ENCODE measurements at regions not wholly inside any gene's neighbourhood (a gene's known extent, or its start where the extent isn't known, plus 50 kb on each side); places are given as distances from the start of the nearest gene placed in this dataset.

GRCh38 chr4:43243433-43244116 lies 351.1 kb downstream of the GRXCR1 start:
- no peak for DNase-seq (ENCODE audit: low read depth in 2 of 2)

GRCh38 chr4:43244688-43245382 lies 352.3 kb downstream of the GRXCR1 start:
- DNase-seq (ENCODE audit: low read depth in 2 of 2), result no peak

DNA sequence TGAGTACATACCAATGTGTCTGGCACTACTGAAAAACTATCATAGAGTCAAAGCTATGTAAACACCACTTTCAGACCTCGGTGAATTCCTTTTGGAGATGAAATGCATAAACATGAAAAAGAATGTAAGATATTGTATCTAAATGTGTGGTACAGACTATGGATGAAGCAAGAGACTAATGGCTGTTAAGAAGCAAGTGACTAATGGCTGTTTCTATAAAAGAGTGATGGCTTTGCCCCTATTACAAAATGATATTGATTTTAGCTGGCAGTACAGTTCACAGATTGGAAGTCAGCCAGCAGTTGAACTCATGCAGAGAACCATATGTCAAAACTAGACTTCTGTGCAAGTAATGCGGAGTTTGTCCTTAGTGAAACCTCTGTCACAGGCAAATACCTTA lies 359.3 kb downstream of the GRXCR1 start:
- DNase-seq (ENCODE audit: low read depth in 2 of 2), result no peak

- no peak for DNase-seq (ENCODE audit: low read depth in 2 of 2)
These were observed 361.0 kb downstream of the GRXCR1 start for GRCh38 chr4:43253541-43253940.

GRCh38 chr4:43264730-43265129 lies 372.2 kb downstream of the GRXCR1 start:
- no peak for DNase-seq (ENCODE audit: low read depth in 2 of 2)

DNA sequence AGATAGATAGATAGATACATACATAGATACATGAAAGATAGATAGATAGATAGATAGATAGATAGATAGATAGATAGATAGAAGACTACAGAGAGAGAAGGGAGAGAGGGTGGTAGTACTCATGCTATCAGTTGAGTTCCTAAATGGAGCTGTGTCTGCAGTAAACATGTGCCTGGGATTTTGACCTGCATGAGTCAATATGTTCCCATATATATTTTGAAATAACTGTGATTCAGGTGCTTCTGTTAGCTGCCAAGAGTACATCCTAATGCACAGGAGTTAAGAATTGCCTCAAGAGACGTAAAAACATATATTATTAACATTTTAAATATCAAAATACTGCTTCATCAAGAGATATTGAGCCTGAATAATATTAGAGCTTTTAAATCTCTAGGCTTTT lies 379.4 kb downstream of the GRXCR1 start:
- no peak for DNase-seq (ENCODE audit: low read depth in 2 of 2)

DNA sequence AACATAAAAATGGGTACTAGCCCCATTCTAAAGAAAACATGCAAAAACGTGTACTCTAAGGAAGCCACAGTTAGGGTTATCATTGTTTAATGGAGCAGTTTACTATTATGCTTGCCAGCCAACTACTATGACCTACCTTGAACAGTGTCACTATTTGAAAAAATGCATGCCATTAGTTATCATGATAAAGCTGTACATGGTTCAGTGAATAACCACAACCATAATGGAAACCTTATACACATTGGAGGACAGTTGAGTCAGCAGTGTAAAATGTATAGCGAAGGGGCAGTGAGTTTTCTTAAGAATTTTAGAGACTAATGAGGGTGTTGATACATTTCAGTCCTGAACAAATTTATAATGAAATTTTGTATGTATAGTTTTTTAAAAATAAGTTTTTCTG lies 381.9 kb downstream of the GRXCR1 start:
- DNase-seq (ENCODE audit: low read depth in 2 of 2), result no peak

DNA sequence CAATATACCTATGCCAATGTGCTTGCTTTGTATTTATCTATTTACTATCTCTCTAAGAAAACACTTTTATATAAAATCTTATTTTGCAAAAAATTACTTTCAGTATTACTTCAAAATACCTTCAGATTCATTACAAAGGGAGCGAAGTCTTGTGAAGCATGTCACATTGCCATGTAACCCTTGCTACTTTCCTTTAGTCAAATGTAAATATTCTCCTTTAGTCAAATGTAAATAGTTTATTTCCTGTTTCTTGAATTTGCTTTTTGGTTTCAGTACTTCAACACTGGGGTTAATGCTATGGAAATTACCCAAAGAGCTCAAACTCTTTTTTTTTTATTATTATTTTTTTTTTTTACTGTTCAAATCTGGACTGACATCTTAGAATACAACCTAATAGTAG lies 383.3 kb downstream of the GRXCR1 start:
- DNase-seq (ENCODE audit: low read depth in 2 of 2), result no peak

GRCh38 chr4:43276321-43276720 lies 383.8 kb downstream of the GRXCR1 start:
- no peak for DNase-seq (ENCODE audit: low read depth in 2 of 2)

DNA sequence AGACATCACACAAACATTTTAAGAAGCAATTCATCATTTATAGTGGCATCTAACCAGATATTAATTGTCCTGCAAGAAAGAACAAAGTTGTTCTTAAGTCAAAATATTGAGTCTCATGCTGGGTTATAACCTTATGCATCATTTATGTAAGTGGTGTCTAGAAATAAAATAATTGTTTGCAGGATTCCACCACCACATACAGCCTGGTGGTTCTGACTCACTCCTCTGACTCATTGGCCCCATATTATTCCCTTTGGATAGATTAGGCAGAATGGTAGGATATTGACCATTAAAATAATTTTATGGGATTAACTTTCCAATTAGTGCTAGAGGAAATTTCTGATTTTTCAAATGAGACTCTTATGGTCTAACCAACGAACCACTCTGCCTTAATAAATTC lies 384.5 kb downstream of the GRXCR1 start:
- DNase-seq (ENCODE audit: low read depth in 2 of 2), result no peak

DNA sequence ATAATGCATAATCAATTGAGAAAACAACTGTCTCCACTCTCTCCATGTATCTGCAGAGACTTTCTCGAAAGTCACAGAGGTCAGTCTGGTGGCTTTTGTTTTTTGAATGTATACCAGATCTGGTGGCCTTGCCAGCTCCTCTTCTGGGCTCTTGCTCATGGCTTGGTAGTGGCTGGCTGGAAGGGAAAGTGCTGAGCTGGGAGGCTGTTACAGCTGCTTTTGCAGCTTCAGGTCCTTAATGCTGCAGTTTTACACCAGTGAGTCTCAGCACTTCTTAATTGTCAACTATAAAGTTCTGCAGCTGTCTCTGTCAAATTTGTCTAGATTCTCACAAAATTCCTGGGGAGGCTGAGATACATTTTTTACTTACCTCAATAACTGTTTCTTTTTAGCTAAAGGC lies 390.0 kb downstream of the GRXCR1 start:
- no peak for DNase-seq (ENCODE audit: low read depth in 2 of 2)

DNA sequence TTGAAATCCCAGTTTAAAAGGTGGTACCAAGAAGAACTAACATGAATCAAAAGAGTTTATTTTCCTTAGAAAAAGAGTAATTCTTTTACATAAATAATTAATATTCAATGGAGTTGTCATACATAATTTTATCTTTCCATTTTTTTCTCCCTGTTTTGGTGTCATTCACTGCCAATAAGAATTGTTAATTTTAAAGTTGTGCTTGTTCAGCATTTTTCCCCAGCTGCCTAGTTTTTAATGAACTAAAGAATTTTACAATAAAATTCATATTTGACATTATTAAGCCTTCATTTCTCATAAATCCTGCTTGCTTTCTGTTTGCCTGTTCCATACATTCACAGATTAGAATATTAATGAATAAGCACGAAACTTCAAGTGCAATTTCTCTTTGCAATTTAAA lies 393.6 kb downstream of the GRXCR1 start:
- DNase-seq (ENCODE audit: low read depth in 2 of 2), result no peak

DNA sequence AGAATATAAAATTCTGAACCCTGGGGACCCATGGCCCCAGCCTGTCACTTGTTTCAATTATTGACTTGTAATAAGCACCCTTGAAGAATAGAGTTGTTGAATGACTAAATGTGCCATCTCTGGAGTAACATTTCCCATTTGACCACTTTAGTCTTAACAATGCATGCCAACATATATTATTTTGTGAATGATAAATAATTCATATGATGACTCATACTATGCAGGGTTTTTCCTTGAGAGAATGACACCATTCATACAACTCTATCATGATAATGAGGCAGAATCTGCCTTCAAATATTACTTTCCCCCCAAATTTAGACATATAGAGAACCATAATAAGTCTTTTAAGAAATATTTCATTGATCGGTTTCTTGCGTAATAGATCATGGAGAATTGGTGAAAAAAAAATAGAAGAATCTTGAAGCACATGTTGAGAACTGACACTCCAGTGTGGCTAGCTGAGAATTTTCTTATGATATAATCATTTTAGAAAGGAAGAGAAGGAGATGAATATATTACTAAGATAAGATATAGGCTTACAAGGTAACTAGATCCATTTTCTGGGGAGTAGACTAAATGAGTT lies 404.5 kb downstream of the GRXCR1 start:
- no peak for DNase-seq (ENCODE audit: low read depth in 2 of 2)

- DNase-seq (ENCODE audit: low read depth in 2 of 2), result no peak
These were observed 424.3 kb downstream of the GRXCR1 start for GRCh38 chr4:43316813-43317212.

GRCh38 chr4:43325220-43325967 lies 432.9 kb downstream of the GRXCR1 start:
- no peak for DNase-seq (ENCODE audit: low read depth in 2 of 2)

GRCh38 chr4:43330288-43330687 lies 437.8 kb downstream of the GRXCR1 start:
- no peak for DNase-seq (ENCODE audit: low read depth in 2 of 2)

DNA sequence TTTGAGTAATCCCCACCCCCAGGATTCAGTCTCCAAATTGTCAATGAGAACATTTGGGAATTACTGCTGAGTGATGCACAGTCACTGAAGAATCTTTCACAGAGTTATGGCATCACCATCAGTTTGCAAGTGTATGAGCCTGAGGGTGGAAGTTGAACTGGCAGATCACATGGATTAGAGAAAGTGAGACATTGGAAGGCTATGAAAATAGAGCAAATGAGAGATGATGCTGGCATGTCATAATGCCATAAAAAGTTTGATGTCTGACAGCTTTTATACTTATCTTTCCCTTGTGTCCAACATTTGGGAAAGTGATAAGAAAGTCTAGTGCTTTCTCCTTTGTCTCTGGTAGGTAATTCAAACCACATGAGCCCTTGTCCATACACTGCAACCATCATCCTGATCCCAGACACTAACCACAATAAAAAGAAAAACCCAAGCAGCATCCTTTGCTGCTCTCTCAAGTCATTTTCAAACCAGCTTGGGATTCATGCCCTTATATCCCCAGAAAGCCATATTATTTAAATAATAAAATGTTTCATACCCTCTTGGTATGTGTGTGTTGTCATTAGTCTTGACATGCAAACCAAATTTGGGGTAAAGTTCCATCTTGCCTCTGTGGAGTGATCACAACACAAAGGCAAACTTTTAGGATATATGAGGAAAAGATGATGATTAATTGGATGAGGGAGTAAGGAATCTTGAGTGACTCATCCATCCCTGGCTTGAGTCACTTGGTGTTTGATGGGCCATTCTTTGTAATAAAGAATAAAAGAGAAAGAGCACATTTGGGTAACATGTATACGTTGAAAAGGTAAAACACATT lies 438.9 kb downstream of the GRXCR1 start:
- no peak for DNase-seq (ENCODE audit: low read depth in 2 of 2)

DNA sequence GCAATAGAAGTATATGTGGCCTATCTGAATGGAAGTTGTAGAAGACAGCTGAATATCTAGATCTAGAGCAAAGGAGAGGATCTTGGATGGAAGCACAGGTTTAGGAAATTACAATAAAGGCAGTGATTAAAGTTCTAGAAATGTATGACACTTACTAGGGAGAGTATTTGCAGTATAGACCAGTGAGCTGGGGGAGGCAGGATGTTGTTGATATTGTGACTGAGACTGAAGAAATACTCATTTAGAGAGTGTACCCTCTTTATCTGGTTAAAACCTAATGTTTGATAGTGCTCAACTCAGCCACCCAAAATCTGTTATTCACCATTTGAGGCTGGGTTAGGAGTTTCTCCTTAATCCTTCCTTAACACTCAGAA lies 439.5 kb downstream of the GRXCR1 start:
- no peak for DNase-seq (ENCODE audit: low read depth in 2 of 2)

DNA sequence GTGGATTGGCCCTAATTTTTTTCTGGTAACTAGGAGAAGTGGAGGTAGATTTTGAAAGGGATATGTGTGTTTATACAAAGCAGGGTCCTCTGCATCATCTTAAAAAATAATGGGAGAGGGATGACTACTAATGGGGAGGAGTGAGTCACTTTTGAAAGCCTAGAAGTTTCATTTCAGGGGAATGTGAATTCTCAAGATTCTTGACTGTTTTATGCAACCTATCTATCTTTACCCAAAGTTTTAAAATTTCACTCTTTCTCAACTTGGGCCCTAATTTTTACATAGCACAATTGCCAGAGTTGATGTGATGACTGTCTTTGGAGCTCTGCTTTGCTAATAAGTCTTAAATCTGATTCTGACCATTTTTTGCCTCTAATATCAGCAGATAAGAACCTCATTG lies 445.2 kb downstream of the GRXCR1 start:
- no peak for DNase-seq (ENCODE audit: low read depth in 2 of 2)

- DNase-seq (ENCODE audit: low read depth in 2 of 2), result no peak
These were observed 446.9 kb downstream of the GRXCR1 start for GRCh38 chr4:43339435-43339834.

- no peak for DNase-seq (ENCODE audit: low read depth in 2 of 2)
These were observed 449.2 kb downstream of the GRXCR1 start for GRCh38 chr4:43341741-43342140.

- DNase-seq (ENCODE audit: low read depth in 2 of 2), result no peak
These were observed 450.8 kb downstream of the GRXCR1 start for GRCh38 chr4:43343298-43343697.

All from stimulated activated CD4-positive, alpha-beta T cell treated with anti-CD3 and anti-CD28 coated beads, Interleukin-1b, Interleukin-23, amount 100 ng/mL, for 4 hours (primary cell).